DND-41 (cell line): ENCODE measurements at regions not wholly inside any gene's neighbourhood (a gene's known extent, or its start where the extent isn't known, plus 50 kb on each side); places are given as distances from the start of the nearest gene placed in this dataset.

Experiments
- CTCF ChIP-seq: IDR thresholded peaks from 2 replicates; pipeline ENCODE4 v1.5.1; 2012; ENCODE audit warnings: borderline replicate concordance, low read length, moderate library complexity, mild to moderate bottlenecking; ENCODE audit not compliant: poor library complexity, severe bottlenecking; ENCODE audit errors: extremely low read depth
- EZH2 ChIP-seq: IDR thresholded peaks from 3 replicates; pipeline ENCODE4 v1.6.1; 2012; ENCODE audit warnings: borderline replicate concordance, low read depth, mild to moderate bottlenecking, moderate library complexity, low read length, inconsistent platforms; ENCODE audit not compliant: severe bottlenecking

GRCh38 chr21:36551731-36552433 lies 72.0 kb upstream of the CLDN14 start:
- TF ChIP-seq CTCF (no peak), EZH2 (no peak)
